ENCODE measurements at regions not wholly inside any gene's neighbourhood (a gene's known extent, or its start where the extent isn't known, plus 50 kb on each side); places are given as distances from the start of the nearest gene placed in this dataset.

DNA sequence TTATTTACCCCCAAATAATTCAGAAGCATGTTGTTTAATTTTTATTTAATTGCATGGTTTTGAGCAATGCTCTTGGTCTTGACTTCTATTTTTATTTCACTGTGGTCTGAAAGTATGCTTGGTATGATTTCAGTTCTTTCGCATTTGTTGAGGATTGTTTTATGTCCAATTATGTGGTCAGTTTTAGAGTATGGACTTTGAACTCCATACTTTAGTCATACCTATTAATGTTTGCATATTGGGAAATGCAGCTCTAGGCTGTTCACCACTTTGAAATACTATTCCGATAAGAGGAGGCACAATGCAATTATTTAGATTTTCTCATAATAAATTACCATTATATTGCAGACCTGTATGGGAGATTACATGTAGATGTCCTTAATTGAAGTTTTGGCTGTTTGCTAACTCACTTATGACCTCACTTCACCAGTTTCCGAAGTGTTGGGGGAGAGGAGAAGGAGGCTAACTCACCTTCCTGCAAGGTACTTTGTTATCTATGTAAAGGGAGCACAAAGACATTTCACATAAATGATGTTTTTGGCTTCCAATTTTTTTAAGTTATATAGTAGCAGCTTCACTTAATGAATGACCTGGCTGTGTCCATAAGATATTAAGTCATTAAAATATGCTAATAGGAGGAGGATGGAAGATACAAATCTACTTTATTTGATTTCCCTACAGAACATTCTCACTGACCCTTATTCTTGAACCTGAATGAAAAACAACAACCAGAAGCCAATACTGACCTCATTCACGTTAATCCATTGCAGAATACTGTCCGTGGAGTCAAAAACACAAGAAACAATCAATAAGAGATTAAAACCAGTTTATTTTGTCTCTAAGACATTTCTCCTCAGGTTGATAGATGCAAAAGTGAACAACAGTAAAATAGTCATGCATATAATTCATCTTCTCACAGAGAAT lies 970.3 kb upstream of the ARRDC3 start:
- peaks cover 22% of the 10 kb centered on the region for H3K36me3 Mint-ChIP-seq (ENCODE audit: low read depth)
- no peak for TF ChIP-seq CREB1 (CRISPR knock-in tag; IDR thresholded peaks at IDR 0.05; ENCODE audit: low read depth)
- TF ChIP-seq, protein P1, sequence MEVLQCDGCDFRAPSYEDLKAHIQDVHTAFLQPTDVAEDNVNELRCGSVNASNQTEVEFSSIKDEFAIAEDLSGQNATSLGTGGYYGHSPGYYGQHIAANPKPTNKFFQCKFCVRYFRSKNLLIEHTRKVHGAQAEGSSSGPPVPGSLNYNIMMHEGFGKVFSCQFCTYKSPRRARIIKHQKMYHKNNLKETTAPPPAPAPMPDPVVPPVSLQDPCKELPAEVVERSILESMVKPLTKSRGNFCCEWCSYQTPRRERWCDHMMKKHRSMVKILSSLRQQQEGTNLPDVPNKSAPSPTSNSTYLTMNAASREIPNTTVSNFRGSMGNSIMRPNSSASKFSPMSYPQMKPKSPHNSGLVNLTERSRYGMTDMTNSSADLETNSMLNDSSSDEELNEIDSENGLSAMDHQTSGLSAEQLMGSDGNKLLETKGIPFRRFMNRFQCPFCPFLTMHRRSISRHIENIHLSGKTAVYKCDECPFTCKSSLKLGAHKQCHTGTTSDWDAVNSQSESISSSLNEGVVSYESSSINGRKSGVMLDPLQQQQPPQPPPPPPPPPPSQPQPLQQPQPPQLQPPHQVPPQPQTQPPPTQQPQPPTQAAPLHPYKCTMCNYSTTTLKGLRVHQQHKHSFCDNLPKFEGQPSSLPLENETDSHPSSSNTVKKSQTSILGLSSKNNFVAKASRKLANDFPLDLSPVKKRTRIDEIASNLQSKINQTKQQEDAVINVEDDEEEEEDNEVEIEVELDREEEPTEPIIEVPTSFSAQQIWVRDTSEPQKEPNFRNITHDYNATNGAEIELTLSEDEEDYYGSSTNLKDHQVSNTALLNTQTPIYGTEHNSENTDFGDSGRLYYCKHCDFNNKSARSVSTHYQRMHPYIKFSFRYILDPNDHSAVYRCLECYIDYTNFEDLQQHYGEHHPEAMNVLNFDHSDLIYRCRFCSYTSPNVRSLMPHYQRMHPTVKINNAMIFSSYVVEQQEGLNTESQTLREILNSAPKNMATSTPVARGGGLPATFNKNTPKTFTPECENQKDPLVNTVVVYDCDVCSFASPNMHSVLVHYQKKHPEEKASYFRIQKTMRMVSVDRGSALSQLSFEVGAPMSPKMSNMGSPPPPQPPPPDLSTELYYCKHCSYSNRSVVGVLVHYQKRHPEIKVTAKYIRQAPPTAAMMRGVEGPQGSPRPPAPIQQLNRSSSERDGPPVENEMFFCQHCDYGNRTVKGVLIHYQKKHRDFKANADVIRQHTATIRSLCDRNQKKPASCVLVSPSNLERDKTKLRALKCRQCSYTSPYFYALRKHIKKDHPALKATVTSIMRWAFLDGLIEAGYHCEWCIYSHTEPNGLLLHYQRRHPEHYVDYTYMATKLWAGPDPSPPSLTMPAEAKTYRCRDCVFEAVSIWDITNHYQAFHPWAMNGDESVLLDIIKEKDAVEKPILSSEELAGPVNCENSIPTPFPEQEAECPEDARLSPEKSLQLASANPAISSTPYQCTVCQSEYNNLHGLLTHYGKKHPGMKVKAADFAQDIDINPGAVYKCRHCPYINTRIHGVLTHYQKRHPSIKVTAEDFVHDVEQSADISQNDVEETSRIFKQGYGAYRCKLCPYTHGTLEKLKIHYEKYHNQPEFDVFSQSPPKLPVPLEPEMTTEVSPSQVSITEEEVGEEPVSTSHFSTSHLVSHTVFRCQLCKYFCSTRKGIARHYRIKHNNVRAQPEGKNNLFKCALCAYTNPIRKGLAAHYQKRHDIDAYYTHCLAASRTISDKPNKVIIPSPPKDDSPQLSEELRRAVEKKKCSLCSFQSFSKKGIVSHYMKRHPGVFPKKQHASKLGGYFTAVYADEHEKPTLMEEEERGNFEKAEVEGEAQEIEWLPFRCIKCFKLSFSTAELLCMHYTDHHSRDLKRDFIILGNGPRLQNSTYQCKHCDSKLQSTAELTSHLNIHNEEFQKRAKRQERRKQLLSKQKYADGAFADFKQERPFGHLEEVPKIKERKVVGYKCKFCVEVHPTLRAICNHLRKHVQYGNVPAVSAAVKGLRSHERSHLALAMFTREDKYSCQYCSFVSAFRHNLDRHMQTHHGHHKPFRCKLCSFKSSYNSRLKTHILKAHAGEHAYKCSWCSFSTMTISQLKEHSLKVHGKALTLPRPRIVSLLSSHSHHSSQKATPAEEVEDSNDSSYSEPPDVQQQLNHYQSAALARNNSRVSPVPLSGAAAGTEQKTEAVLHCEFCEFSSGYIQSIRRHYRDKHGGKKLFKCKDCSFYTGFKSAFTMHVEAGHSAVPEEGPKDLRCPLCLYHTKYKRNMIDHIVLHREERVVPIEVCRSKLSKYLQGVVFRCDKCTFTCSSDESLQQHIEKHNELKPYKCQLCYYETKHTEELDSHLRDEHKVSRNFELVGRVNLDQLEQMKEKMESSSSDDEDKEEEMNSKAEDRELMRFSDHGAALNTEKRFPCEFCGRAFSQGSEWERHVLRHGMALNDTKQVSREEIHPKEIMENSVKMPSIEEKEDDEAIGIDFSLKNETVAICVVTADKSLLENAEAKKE (CRISPR knock-in tag; IDR thresholded peaks at IDR 0.05): no peak
- TF ChIP-seq EZH2 (IDR thresholded peaks at IDR 0.05; ENCODE audit: low read depth, unreplicated experiment): no peak
- TF ChIP-seq, protein P2, sequence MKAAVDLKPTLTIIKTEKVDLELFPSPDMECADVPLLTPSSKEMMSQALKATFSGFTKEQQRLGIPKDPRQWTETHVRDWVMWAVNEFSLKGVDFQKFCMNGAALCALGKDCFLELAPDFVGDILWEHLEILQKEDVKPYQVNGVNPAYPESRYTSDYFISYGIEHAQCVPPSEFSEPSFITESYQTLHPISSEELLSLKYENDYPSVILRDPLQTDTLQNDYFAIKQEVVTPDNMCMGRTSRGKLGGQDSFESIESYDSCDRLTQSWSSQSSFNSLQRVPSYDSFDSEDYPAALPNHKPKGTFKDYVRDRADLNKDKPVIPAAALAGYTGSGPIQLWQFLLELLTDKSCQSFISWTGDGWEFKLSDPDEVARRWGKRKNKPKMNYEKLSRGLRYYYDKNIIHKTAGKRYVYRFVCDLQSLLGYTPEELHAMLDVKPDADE (IDR thresholded peaks at IDR 0.05): no peak
- H3K4me3 ChIP-seq: no peak overlapping the region
- H3K9me2 ChIP-seq (ENCODE audit: insufficient read depth): peaks cover 13% of the 10 kb centered on the region; the same call in 1 of the 2 replicates
- no peaks in the 10 kb centered on the region for H3K4me1 ChIP-seq (ENCODE audit: insufficient read depth)
- H3K27ac Mint-ChIP-seq: no peak overlapping the region
- H3K36me3 ChIP-seq (ENCODE audit: insufficient read depth): no peaks in the 10 kb centered on the region
- no peak overlapping the region for H3K27ac ChIP-seq (ENCODE audit: low read depth)
- DNase-seq (ENCODE audit: low spot score) (no peak), ATAC-seq (no peak)
- H3K79me2 ChIP-seq (replicated peaks; ENCODE audit: insufficient read depth): no peaks in the 10 kb centered on the region
- H2AFZ ChIP-seq: no peak overlapping the region
- peaks cover 32% of the 10 kb centered on the region for H3K9me3 Mint-ChIP-seq
- H4K20me1 ChIP-seq (replicated peaks; ENCODE audit: insufficient read depth): no peaks in the 10 kb centered on the region
- H3K4me3 Mint-ChIP-seq: no peak overlapping the region
- peaks cover 4% of the 10 kb centered on the region for H3K4me1 Mint-ChIP-seq
- H3K27me3 Mint-ChIP-seq (ENCODE audit: insufficient read depth, low read depth, poor library complexity): no peaks in the 10 kb centered on the region
- H3K27me3 ChIP-seq (ENCODE audit: insufficient read depth): no peaks in the 10 kb centered on the region
- no peaks in the 10 kb centered on the region for H3F3A ChIP-seq (replicated peaks; ENCODE audit: low read depth)
- no peak overlapping the region for H3K4me2 ChIP-seq

Data from GM23338 (cell line).